HFF-Myc (cell line): ENCODE measurements at regions not wholly inside any gene's neighbourhood (a gene's known extent, or its start where the extent isn't known, plus 50 kb on each side); places are given as distances from the start of the nearest gene placed in this dataset.

ENCODE experiments used
- DNase-seq: peaks from one replicate; pipeline ENCODE4 v3.0.0-alpha.2; 2011; ENCODE audit warnings: low read depth; ENCODE audit errors: extremely low read depth
- H3K4me3 ChIP-seq: replicated peaks from 2 replicates; pipeline ENCODE4 v1.5.1; 2011; ENCODE audit warnings: low read depth, mild to moderate bottlenecking, control low read depth, low read length
- TF ChIP-seq, protein P1 (sequence below): IDR thresholded peaks from 2 replicates; pipeline ENCODE4 v1.5.1; 2012; ENCODE audit warnings: mild to moderate bottlenecking, low read depth, low read length, control low read depth; ENCODE audit errors: missing control alignments

DNA sequence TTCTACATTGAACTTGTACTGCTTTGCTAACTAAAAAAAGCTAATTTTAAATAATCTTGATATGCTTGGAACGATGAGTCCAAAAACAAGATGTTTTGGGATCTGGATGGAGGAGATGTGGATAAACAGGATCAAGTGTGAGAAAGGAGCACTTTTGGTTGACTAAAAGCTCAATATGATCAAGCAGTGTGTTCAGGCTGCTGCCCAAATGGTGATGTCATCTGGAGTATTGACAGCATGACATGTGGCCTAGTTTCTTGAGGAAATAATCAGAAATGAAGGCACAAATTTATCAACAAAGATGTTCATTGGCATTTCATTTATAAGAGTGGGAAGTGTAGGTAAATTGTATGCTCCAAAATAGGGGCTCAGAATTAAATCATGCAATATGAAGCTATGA is 161.2 kb downstream of the SOX2 start:
- no peak for DNase-seq
- H3K4me3 ChIP-seq: no peak overlapping the region
- TF ChIP-seq, protein P1, sequence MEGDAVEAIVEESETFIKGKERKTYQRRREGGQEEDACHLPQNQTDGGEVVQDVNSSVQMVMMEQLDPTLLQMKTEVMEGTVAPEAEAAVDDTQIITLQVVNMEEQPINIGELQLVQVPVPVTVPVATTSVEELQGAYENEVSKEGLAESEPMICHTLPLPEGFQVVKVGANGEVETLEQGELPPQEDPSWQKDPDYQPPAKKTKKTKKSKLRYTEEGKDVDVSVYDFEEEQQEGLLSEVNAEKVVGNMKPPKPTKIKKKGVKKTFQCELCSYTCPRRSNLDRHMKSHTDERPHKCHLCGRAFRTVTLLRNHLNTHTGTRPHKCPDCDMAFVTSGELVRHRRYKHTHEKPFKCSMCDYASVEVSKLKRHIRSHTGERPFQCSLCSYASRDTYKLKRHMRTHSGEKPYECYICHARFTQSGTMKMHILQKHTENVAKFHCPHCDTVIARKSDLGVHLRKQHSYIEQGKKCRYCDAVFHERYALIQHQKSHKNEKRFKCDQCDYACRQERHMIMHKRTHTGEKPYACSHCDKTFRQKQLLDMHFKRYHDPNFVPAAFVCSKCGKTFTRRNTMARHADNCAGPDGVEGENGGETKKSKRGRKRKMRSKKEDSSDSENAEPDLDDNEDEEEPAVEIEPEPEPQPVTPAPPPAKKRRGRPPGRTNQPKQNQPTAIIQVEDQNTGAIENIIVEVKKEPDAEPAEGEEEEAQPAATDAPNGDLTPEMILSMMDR: no peak

DNA sequence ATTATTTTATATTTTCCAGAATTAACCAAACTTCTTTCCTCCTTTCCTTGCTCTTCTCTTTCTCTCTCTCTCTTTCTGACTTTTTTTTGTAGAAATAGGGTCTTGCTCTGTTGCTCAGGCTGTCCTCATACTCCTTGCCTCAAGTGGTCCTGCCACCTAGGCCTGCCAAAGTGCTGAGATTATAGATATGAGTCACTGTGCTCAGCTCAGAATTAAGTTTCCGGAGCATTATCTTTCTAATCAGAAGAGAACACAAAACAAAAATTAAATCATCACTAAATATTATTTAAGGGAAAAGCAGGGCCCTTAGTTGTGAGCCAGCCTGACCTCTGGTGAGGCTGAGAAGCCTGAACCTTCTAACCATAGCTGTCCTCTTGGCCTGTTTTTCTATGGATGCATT is 168.2 kb downstream of the SOX2 start:
- TF ChIP-seq, protein P1: no peak
- no peak overlapping the region for H3K4me3 ChIP-seq
- DNase-seq: no peak

DNA sequence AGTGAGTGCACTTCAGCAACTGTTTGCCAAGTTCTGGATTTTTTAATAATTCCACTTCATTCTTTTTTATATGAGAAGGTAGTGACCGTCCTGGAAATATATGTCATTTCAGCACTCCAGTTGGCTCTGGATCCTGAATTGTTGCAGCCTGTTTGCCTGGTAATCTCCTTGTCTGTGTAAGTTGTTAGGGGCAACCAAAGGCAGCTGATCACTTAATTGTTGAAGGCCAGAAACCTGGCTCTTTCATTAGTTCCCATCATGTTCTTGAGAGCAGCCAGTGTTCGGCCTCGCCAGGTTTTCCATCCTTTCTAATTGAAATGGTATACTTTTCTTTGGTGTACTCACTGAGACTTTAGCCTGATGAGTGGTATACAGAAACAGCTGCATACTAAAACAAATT is 168.6 kb downstream of the SOX2 start:
- no peak for DNase-seq
- TF ChIP-seq, protein P1: no peak
- no peak overlapping the region for H3K4me3 ChIP-seq

DNA sequence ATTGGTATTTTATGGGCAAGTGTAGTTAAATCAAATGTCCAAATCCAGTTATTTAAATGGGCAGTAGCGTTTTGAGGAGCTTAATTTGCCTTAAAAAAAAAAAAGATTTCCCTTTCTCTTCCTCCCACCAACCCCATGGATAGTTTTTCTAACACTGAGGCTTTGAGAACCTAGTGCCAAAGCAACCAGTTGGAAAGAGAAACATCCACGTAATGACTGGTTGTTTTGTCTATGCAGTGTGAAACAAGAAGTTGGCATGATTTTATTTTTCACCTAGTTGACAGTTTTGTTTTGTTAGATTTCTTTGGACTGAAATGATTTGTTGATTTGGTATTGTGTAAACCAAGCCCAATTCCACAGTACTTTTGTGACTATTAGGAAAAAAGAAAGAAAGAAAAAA is 170.0 kb downstream of the SOX2 start:
- H3K4me3 ChIP-seq: no peak overlapping the region
- TF ChIP-seq, protein P1: no peak
- DNase-seq: no peak

DNA sequence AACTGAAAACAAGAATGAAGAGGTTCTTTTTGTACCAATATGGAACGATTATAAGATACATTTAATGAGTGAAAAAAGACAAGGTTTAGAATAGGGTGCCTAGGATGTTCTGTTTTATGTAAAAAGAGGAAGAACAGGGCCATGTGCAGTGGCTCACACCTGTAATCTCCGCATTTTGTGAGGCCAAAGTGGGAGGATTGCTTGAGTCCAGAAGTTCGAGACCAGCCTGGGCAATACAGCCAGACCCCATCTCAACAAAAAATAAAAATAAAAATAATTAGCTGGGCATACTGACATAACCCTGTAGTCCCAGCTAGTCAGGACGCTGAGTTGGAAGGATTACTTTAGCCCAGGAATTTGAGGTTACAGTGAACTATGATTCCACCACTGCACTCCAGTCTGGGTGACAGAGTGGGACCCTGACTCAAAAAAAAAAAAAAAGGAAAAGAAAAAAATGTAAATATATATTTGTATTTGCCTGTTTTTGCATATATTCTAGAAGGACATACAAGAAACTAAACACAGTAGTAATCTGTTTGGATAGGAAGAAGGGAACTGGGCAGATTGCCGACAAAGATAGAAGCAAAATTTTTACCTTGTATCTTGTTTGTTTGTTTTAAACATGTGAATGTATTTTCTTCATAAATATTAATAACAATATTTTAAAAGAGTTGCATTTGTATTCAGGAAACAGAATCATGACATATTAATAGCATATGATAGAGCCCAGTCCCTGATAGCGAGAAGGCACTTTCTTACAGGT is 174.3 kb downstream of the SOX2 start:
- no peak for DNase-seq
- no peak overlapping the region for H3K4me3 ChIP-seq
- TF ChIP-seq, protein P1: no peak

DNA sequence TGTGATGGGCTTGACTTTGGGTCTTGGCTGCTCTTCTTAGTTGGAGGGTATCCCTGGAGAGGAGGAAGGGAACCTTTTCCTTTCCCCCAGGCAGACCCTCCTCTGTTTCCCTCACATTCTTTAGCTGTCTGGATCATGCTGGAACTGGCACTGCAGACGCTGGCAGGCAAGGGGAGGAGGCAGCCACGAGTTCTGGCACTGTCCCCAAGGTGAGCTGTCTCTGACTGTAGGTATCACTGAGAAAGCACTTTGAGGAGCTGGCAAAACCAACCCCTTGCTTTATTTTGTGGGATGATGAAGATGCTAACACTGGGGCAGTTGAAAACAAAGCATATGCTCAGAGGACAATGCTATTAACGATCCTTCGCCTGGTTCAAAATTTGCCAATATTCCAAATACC is 175.0 kb downstream of the SOX2 start:
- TF ChIP-seq, protein P1: no peak
- no peak for DNase-seq
- no peak overlapping the region for H3K4me3 ChIP-seq

DNA sequence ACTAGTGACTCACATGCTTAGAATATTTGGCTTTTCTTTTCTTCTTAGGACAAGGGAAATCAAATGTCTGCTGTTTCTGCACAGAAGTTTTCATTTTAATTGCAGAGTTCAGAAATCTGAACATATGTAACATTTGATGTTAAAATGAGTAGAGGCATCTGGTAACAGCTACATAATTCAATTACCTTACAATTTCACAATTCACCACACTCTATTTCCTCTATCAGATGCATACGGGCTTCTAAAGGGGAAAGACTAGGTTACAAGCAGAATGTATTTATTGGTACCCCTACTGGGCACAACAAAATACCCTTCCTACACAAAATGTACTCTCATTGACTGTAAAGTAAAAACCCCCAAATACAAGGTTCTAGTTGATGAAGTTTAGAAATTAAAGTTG is 176.0 kb downstream of the SOX2 start:
- no peak overlapping the region for H3K4me3 ChIP-seq
- no peak for DNase-seq
- TF ChIP-seq, protein P1: no peak
